ENCODE measurements at regions not wholly inside any gene's neighbourhood (a gene's known extent, or its start where the extent isn't known, plus 50 kb on each side); places are given as distances from the start of the nearest gene placed in this dataset.

- peak; percentile 54 for DNase-seq (ENCODE audit: low spot score)
- no peak for TF ChIP-seq ZNF263 (CRISPR knock-in tag; IDR thresholded peaks at IDR 0.05; ENCODE audit: low read depth)
- no peak for TF ChIP-seq RORB (CRISPR knock-in tag; IDR thresholded peaks at IDR 0.05)
- TF ChIP-seq, protein P1, sequence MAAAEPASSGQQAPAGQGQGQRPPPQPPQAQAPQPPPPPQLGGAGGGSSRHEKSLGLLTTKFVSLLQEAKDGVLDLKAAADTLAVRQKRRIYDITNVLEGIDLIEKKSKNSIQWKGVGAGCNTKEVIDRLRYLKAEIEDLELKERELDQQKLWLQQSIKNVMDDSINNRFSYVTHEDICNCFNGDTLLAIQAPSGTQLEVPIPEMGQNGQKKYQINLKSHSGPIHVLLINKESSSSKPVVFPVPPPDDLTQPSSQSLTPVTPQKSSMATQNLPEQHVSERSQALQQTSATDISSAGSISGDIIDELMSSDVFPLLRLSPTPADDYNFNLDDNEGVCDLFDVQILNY (CRISPR knock-in tag; IDR thresholded peaks at IDR 0.05) = no peak
- TF ChIP-seq AR (CRISPR knock-in tag; IDR thresholded peaks at IDR 0.05) = no peak
- TF ChIP-seq, protein P2, sequence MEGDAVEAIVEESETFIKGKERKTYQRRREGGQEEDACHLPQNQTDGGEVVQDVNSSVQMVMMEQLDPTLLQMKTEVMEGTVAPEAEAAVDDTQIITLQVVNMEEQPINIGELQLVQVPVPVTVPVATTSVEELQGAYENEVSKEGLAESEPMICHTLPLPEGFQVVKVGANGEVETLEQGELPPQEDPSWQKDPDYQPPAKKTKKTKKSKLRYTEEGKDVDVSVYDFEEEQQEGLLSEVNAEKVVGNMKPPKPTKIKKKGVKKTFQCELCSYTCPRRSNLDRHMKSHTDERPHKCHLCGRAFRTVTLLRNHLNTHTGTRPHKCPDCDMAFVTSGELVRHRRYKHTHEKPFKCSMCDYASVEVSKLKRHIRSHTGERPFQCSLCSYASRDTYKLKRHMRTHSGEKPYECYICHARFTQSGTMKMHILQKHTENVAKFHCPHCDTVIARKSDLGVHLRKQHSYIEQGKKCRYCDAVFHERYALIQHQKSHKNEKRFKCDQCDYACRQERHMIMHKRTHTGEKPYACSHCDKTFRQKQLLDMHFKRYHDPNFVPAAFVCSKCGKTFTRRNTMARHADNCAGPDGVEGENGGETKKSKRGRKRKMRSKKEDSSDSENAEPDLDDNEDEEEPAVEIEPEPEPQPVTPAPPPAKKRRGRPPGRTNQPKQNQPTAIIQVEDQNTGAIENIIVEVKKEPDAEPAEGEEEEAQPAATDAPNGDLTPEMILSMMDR (IDR thresholded peaks at IDR 0.05) = 0 out of 2 replicates have a peak, but pooled peaks have one; percentile 21
- TF ChIP-seq SMAD3 (CRISPR knock-in tag; IDR thresholded peaks at IDR 0.05; ENCODE audit: borderline replicate concordance) = no peak
- TF ChIP-seq ATF2 (CRISPR knock-in tag; IDR thresholded peaks at IDR 0.05; ENCODE audit: borderline replicate concordance, low read depth) = no peak
- TF ChIP-seq USF1 (CRISPR knock-in tag; IDR thresholded peaks at IDR 0.05) = no peak
- TF ChIP-seq FOXK1 (CRISPR knock-in tag; IDR thresholded peaks at IDR 0.05) = no peak
- Mint-ChIP-seq H3K4me3 (no peak overlapping the region), H3K4me1 (no peaks in the 10 kb centered on the region), H3K27me3 (ENCODE audit: low read depth) (no peaks in the 10 kb centered on the region), H3K9me3 (no peaks in the 10 kb centered on the region), H3K27ac (no peak overlapping the region), H3K36me3 (no peaks in the 10 kb centered on the region)
- POLR2A ChIA-PET = no interaction called here
- CTCF ChIA-PET = interaction anchor here (0.6 to 1.4 kb wide), 11 partner anchors 10 to 408 kb away, joined by 3 to 9 read pairs (median 4); no protein-coding TSS in a partner anchor
- peak; percentile 86 for ATAC-seq
These were observed 67.9 kb upstream of the SOX3 start for GRCh38 chrX:140572724-140573123.

GRCh38 chrX:140563893-140564292, 59.0 kb upstream of the SOX3 start:
- Mint-ChIP-seq H3K27ac (no peak overlapping the region), H3K9me3 (peaks cover 11% of the 10 kb centered on the region), H3K4me1 (no peaks in the 10 kb centered on the region), H3K36me3 (peaks cover 7% of the 10 kb centered on the region), H3K4me3 (no peak overlapping the region), H3K27me3 (ENCODE audit: low read depth) (no peaks in the 10 kb centered on the region)
- ATAC-seq = no peak
- ChIA-PET CTCF (no interaction called here), POLR2A (no interaction called here)
- no peak for DNase-seq (ENCODE audit: low spot score)
- no peak for TF ChIP-seq ZNF121 (CRISPR knock-in tag; IDR thresholded peaks at IDR 0.05)
- no peak for TF ChIP-seq ZNF263 (CRISPR knock-in tag; IDR thresholded peaks at IDR 0.05; ENCODE audit: low read depth)
- TF ChIP-seq ZBTB21 (CRISPR knock-in tag; IDR thresholded peaks at IDR 0.05; ENCODE audit: borderline replicate concordance) = no peak
- TF ChIP-seq, protein P3, sequence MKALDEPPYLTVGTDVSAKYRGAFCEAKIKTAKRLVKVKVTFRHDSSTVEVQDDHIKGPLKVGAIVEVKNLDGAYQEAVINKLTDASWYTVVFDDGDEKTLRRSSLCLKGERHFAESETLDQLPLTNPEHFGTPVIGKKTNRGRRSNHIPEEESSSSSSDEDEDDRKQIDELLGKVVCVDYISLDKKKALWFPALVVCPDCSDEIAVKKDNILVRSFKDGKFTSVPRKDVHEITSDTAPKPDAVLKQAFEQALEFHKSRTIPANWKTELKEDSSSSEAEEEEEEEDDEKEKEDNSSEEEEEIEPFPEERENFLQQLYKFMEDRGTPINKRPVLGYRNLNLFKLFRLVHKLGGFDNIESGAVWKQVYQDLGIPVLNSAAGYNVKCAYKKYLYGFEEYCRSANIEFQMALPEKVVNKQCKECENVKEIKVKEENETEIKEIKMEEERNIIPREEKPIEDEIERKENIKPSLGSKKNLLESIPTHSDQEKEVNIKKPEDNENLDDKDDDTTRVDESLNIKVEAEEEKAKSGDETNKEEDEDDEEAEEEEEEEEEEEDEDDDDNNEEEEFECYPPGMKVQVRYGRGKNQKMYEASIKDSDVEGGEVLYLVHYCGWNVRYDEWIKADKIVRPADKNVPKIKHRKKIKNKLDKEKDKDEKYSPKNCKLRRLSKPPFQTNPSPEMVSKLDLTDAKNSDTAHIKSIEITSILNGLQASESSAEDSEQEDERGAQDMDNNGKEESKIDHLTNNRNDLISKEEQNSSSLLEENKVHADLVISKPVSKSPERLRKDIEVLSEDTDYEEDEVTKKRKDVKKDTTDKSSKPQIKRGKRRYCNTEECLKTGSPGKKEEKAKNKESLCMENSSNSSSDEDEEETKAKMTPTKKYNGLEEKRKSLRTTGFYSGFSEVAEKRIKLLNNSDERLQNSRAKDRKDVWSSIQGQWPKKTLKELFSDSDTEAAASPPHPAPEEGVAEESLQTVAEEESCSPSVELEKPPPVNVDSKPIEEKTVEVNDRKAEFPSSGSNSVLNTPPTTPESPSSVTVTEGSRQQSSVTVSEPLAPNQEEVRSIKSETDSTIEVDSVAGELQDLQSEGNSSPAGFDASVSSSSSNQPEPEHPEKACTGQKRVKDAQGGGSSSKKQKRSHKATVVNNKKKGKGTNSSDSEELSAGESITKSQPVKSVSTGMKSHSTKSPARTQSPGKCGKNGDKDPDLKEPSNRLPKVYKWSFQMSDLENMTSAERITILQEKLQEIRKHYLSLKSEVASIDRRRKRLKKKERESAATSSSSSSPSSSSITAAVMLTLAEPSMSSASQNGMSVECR (CRISPR knock-in tag; IDR thresholded peaks at IDR 0.05; ENCODE audit: borderline replicate concordance) = no peak
- TF ChIP-seq, protein P4, sequence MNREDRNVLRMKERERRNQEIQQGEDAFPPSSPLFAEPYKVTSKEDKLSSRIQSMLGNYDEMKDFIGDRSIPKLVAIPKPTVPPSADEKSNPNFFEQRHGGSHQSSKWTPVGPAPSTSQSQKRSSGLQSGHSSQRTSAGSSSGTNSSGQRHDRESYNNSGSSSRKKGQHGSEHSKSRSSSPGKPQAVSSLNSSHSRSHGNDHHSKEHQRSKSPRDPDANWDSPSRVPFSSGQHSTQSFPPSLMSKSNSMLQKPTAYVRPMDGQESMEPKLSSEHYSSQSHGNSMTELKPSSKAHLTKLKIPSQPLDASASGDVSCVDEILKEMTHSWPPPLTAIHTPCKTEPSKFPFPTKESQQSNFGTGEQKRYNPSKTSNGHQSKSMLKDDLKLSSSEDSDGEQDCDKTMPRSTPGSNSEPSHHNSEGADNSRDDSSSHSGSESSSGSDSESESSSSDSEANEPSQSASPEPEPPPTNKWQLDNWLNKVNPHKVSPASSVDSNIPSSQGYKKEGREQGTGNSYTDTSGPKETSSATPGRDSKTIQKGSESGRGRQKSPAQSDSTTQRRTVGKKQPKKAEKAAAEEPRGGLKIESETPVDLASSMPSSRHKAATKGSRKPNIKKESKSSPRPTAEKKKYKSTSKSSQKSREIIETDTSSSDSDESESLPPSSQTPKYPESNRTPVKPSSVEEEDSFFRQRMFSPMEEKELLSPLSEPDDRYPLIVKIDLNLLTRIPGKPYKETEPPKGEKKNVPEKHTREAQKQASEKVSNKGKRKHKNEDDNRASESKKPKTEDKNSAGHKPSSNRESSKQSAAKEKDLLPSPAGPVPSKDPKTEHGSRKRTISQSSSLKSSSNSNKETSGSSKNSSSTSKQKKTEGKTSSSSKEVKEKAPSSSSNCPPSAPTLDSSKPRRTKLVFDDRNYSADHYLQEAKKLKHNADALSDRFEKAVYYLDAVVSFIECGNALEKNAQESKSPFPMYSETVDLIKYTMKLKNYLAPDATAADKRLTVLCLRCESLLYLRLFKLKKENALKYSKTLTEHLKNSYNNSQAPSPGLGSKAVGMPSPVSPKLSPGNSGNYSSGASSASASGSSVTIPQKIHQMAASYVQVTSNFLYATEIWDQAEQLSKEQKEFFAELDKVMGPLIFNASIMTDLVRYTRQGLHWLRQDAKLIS (CRISPR knock-in tag; IDR thresholded peaks at IDR 0.05; ENCODE audit: borderline replicate concordance) = no peak
- TF ChIP-seq NFATC4 (CRISPR knock-in tag; IDR thresholded peaks at IDR 0.05) = no peak
- TF ChIP-seq, protein P2 (IDR thresholded peaks at IDR 0.05) = no peak
- no peak for TF ChIP-seq NFE2L1 (CRISPR knock-in tag; IDR thresholded peaks at IDR 0.05)
- no peak for TF ChIP-seq RORB (CRISPR knock-in tag; IDR thresholded peaks at IDR 0.05)
- TF ChIP-seq RELA (CRISPR knock-in tag; IDR thresholded peaks at IDR 0.05; ENCODE audit: borderline replicate concordance) = no peak
